Hematopoietic multipotent progenitor cell treated with erythropoietin and hydrocortisone succinate and interleukin-3 and kit ligand, for 15 days (in vitro differentiated cells): ENCODE measurements at regions not wholly inside any gene's neighbourhood (a gene's known extent, or its start where the extent isn't known, plus 50 kb on each side); places are given as distances from the start of the nearest gene placed in this dataset.
A peak's percentile ranks its signal among the peaks of the same experiment; 100 is the strongest.
"Not testable (repeated sequence)": the region's sequence is repeated elsewhere in the genome, so short reads cannot be mapped to it uniquely, and the experiment has no call there.

Experiments used
- DNase-seq: peaks from one replicate; pipeline ENCODE4 v3.0.0-alpha.2; 2015; ENCODE audit warnings: low spot score

DNA sequence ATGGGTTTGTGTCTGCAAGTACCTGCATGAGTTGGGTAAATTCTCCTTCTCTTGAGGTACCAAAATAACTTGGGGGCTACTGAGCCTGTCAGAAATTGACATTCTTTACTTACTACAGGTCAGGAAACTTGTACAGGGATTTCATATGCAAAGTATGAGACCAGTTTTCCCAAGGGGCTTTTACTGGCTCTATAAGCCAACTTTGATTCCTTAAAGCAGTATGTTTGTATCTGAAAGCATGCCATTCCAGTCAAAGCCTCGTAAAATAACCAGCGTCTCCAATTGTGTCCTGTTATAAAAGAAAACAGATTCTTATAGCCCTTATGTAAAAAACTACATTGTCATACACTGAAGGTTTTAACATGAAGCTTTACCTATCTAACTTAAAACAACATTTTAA lies 90.2 kb downstream of the ZNF467 start:
- no peak for DNase-seq

DNA sequence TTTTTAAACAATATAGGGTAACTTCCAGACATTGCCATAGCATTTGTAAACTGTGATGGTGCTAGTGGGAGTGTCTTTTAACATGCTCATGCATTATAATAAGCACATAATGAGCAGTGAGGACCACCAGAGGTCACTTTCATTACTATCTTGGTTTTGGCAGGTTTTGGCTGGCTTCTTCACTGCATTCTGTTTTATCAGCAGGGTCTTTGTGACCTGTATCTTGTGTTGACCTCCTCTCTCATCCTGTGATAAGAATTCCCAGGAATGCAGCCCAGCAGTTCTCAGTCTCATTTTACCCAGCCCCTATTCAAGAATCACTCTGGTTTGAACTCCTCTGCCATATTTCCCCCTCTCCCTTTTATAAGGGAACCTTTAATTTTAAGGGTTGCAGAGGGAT lies 91.3 kb downstream of the ZNF467 start:
- DNase-seq, result no peak

- no peak for DNase-seq
Measured at GRCh38 chr7:149681274-149681673, 92.1 kb downstream of the ZNF467 start.

DNA sequence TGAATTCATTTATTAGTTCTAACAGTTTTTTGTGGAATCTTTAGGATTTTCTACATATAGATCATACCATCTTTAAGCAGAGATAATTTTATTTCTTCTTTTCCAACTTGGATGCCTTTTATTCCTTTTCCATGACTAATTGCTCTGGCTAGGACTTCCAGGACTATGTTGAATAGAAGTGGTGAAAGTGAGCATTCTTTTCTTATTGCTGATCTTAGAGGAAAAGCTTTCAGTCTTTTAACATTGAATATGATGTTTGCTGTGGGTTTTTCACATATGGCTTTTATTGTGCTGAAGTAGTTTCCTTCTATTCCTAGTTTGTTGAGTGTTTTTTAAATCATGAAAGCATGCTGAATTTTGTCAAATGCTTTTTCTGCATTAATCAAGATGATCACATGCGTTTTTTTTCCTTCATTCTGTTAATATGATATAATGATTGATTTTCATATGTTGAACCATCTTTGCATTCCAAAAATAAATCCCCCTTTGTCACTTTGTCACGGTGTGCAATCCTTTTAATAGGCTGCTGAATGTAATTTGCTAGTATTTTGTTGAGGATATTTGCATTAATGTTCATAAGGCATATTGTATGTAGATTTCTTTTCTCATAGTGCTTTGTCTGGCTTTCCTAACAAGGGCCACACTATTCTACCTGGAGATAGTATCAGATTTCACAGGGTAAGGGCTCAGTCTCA lies 92.9 kb downstream of the ZNF467 start:
- no peak for DNase-seq

DNA sequence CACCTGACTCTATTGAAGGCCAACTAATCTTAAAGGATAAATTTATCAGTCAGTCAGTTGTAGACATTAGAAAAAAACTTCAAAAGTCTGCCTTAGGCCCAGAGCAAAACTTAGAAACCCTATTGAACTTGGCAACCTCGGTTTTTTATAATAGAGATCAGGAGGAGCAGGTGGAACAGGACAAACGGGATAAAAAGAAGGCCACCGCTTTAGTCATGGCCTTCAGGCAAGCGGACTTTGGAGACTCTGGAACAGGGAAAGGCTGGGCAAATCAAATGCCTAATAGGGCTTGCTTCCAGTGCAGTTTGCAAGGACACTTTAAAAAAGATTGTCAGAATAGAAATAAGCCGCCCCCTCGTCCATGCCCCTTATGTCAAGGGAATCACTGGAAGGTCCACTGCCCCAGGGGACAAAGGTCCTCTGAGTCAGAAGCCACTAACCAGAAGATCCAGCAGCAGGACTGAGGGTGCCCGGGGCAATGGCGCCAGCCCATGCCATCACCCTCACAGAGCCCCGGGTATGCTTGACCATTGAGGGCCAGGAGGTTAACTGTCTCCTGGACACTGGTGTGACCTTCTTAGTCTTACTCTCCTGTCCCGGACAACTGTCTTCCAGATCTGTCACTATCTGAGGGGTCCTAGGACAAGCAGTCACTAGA lies 98.5 kb downstream of the ZNF467 start:
- DNase-seq, result not testable (repeated sequence)

GRCh38 chr7:149673006-149673405 lies 100.4 kb downstream of the ZNF467 start:
- no peak for DNase-seq

DNA sequence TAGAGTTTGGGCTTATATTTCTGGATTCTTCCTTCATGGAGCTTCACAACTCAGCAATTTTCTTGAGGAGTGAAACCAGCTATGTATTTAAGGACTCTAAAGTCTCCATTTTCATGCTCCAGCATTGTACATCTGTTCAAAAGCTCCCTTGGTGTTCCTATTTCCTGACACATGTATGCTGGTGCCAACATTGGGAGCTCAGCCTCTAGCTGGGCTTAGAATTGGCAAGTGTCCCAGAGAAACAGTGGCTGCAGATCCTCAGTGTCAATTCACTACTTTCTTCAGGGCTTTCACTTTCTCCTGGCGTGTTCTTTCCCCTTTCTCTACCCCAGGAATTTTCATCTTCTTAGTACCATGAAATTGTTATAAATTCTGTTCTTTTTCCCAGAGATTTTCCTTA lies 103.1 kb downstream of the ZNF467 start:
- DNase-seq, result no peak

GRCh38 chr7:149669121-149669818 lies 104.1 kb downstream of the ZNF467 start:
- DNase-seq, result no peak

DNA sequence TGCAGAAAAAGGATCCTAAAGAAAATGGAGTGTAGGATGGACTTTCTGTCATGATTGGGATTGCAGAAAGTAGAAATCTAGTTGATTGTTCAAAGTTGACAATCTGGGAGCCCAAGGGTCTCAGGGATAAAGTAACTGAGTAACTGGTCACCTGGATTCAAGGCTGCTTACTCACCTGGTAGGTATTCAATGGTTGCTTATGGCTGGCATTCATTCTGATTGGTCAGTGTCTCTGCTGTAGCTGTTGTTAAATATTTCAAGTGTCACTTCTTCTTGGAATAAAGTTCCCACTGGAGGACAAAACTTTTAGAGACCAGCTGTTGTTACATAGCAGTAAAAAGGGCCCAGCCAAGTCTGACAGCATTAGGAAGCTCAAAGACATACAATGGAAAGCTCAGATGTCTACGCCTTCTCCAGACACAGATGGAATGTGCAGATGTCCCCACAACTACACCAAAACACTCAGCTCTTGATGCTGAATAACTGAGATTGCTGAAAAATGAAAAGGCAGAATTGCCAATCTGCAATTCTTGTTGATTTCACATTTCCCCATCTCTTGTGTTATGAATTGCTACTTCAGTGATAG lies 106.9 kb downstream of the ZNF467 start:
- no peak for DNase-seq

- DNase-seq, result not testable (repeated sequence)
Measured at GRCh38 chr7:149665618-149666017, 107.8 kb downstream of the ZNF467 start.

- no peak for DNase-seq
Measured at GRCh38 chr7:149664666-149665065, 108.7 kb downstream of the ZNF467 start.

DNA sequence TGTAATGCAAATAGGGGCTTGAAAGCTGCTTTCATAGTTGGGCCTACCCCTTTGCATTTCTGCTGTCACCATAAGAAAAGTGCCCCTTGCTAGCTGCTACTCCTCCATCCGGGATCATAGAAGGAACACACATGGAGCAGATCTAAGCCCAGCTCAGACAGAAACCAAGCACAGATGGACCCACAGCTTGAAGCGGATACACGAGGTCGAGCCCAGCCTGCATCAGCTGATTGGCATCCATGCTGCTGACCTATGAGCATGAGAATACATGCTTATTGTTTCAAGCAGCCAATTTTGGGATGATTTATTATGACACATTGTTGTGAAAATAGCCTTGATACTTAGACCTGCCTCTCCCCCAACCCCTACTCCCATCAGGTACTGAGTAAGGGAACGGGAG lies 109.2 kb downstream of the ZNF467 start:
- DNase-seq, result no peak

DNA sequence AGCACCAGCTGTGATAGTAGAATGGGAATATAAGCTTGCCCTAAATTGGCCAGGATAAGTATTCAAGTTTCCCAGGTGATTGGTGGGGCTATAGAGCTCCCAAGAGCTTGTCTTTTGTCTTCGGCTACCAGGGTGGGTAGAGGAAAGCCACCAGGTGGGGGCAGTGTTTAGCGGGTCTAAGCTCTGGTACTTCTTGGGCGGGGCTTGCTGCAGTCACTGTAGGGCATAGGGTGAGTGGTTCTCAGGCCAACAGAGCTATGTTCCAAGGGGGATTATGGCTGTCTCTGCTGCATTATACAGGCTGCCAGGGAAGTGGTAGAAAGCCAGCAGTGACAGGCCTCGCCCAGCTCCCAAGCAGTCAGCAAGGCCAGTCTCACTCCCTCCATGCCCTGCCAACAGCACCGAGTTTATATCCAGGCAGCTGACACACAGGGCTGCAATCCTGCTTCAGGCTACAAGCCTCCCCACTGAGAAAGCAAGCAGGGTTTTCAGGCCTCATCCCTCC lies 110.7 kb downstream of the ZNF467 start:
- DNase-seq, result peak; percentile 31

GRCh38 chr7:149655784-149656183 lies 117.6 kb downstream of the ZNF467 start:
- DNase-seq, result no peak

DNA sequence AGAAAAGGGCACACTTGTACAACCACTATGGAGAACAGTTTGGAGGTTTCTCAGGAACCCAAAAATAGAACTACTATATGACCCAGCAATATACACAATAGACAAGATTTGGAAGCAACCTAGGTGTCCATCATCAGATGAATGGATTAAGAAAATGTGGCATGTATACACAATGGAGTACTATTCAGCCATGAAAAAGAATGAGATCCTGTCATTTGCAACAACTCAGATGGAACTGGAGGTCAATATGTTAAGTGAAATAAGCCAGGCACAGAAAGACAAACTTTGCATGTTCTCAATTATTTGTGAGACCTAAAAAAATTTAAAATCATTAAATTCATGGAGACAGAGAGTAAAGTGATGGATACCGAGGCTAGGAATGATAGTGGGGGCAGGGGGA lies 118.8 kb downstream of the ZNF467 start:
- DNase-seq, result no peak

- DNase-seq, result not testable (repeated sequence)
Measured at GRCh38 chr7:149650190-149650589, 123.2 kb downstream of the ZNF467 start.

GRCh38 chr7:149644754-149645153 lies 128.6 kb downstream of the ZNF467 start:
- DNase-seq, result no peak

- no peak for DNase-seq
Measured at GRCh38 chr7:149642589-149642988, 130.8 kb downstream of the ZNF467 start.

GRCh38 chr7:149638566-149639320 lies 134.6 kb downstream of the ZNF467 start:
- DNase-seq, result no peak

DNA sequence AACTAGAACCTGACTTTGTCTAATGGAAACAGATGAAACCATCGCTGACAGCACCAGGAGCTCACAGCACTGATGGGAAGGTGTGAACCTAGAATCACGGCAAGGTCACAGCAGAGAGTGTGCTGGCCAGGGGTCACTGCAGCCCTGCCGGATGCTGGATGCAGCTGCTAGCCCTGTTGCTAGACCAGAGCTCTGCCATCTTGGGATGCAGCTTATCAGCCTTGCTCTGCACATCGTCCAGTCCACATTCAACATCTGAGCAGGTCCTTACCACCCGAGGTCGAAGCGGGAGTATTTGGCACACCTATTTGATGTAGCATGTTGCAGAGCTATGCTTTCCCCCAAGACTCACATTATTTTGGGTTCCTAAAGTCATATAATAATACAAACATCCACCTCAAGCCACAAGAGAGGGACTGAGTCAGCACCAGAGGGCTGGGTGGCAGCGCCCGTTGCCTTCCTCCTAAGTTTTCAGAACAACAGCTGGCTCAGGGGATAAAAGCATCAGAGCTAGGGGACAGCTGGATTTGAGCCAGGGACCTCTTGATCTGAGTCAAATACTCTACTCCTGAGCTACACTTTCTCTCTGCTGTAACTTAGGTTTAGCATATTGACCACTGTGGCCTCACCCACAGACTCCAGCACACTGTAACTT lies 135.3 kb downstream of the ZNF467 start:
- no peak for DNase-seq

GRCh38 chr7:149635561-149636329 lies 137.6 kb downstream of the ZNF467 start:
- DNase-seq, result no peak
